SK-N-SH treated with all-trans-retinoic acid at 6 μM for 48 hours (cell line): ENCODE measurements at regions not wholly inside any gene's neighbourhood (a gene's known extent, or its start where the extent isn't known, plus 50 kb on each side); places are given as distances from the start of the nearest gene placed in this dataset.

Experiments used
- ATAC-seq: fragments of 200-7000 bp; cut with Tn5 transposase; 3 replicates; pipeline ENCODE4 v1.9.1; 2020; ENCODE audit warnings: mild to moderate bottlenecking, moderate library complexity
- ARNTL ChIP-seq: fragments of 450-650 bp; formaldehyde crosslinking; IDR thresholded peaks from 2 replicates; pipeline ENCODE4 v1.5.0; 2020; ENCODE audit warnings: low read depth, mild to moderate bottlenecking, moderate library complexity, borderline replicate concordance
- BACH2 ChIP-seq: fragments of 250-450 bp; sonication (Bioruptor Pico); IDR thresholded peaks from 2 replicates; pipeline ENCODE4 v1.9.0; 2021; ENCODE audit warnings: mild to moderate bottlenecking, borderline replicate concordance
- CSDC2 ChIP-seq: fragments of 250-450 bp; sonication (Bioruptor Pico); IDR thresholded peaks from 2 replicates; pipeline ENCODE4 v1.5.0; 2020; ENCODE audit warnings: mild to moderate bottlenecking, moderate library complexity
- ESRRG ChIP-seq: fragments of 250-450 bp; sonication (Bioruptor Pico); IDR thresholded peaks from 2 replicates; pipeline ENCODE4 v1.6.1; 2021; ENCODE audit warnings: mild to moderate bottlenecking
- GLIS3 ChIP-seq: fragments of 250-450 bp; sonication (Bioruptor Pico); IDR thresholded peaks from 2 replicates; pipeline ENCODE4 v1.5.0; 2020; ENCODE audit warnings: mild to moderate bottlenecking, moderate library complexity
- ISL1 ChIP-seq: fragments of 250-450 bp; sonication (Bioruptor Pico); IDR thresholded peaks from 2 replicates; pipeline ENCODE4 v2.1.2; 2022; ENCODE audit warnings: mild to moderate bottlenecking, moderate library complexity
- OSR1 ChIP-seq: fragments of 250-450 bp; sonication (Bioruptor Pico); IDR thresholded peaks from 2 replicates; pipeline ENCODE4 v1.8.0; 2022; ENCODE audit warnings: moderate library complexity, mild to moderate bottlenecking, inconsistent platforms
- PPARA ChIP-seq: fragments of 250-450 bp; sonication (Bioruptor Pico); IDR thresholded peaks from 2 replicates; pipeline ENCODE4 v1.5.0; 2020; ENCODE audit warnings: mild to moderate bottlenecking, borderline replicate concordance
- RARB ChIP-seq: fragments of 250-450 bp; sonication (Bioruptor Pico); IDR thresholded peaks from 2 replicates; pipeline ENCODE4 v1.8.0; 2021; ENCODE audit warnings: mild to moderate bottlenecking, moderate library complexity
- SNAI2 ChIP-seq: fragments of 250-450 bp; sonication (Bioruptor Pico); IDR thresholded peaks from 2 replicates; pipeline ENCODE4 v1.5.0; 2020; ENCODE audit warnings: mild to moderate bottlenecking, moderate library complexity
- TCF4 ChIP-seq: fragments of 250-450 bp; sonication (Bioruptor Pico); IDR thresholded peaks from 2 replicates; pipeline ENCODE4 v1.8.0; 2021; ENCODE audit warnings: mild to moderate bottlenecking, moderate library complexity, borderline replicate concordance
- TOX ChIP-seq: fragments of 250-450 bp; sonication (Bioruptor Pico); IDR thresholded peaks from 2 replicates; pipeline ENCODE4 v1.8.0; 2021; ENCODE audit warnings: mild to moderate bottlenecking, moderate library complexity, borderline replicate concordance
- ZC3H10 ChIP-seq: fragments of 250-450 bp; sonication (Bioruptor Pico); IDR thresholded peaks from 2 replicates; pipeline ENCODE4 v1.5.1; 2021; ENCODE audit warnings: mild to moderate bottlenecking, moderate library complexity
- ZFP3 ChIP-seq: fragments of 250-450 bp; sonication (Bioruptor Pico); IDR thresholded peaks from 2 replicates; pipeline ENCODE4 v1.5.0; 2020; ENCODE audit warnings: mild to moderate bottlenecking, moderate library complexity
- ZFP30 ChIP-seq: fragments of 450-650 bp; formaldehyde crosslinking; IDR thresholded peaks from 2 replicates; pipeline ENCODE4 v1.5.0; 2022; ENCODE audit warnings: mild to moderate bottlenecking, moderate library complexity
- ZNF565 ChIP-seq: fragments of 450-650 bp; formaldehyde crosslinking; conservative IDR thresholded peaks from 2 replicates; pipeline ENCODE4 v1.5.0; 2020; ENCODE audit warnings: low read depth, mild to moderate bottlenecking, moderate library complexity
- ZNF70 ChIP-seq: fragments of 450-650 bp; formaldehyde crosslinking; IDR thresholded peaks from 2 replicates; pipeline ENCODE4 v1.5.0; 2020; ENCODE audit warnings: mild to moderate bottlenecking, moderate library complexity
- ZNF8 ChIP-seq: fragments of 450-650 bp; formaldehyde crosslinking; IDR thresholded peaks from 2 replicates; pipeline ENCODE4 v1.5.0; 2020; ENCODE audit warnings: mild to moderate bottlenecking, moderate library complexity
- TF ChIP-seq, protein P1 (sequence below): fragments of 250-450 bp; sonication (Bioruptor Pico); IDR thresholded peaks from 2 replicates; pipeline ENCODE4 v1.5.1; 2021; ENCODE audit warnings: mild to moderate bottlenecking, moderate library complexity
- TF ChIP-seq, protein P2 (sequence below): fragments of 250-450 bp; sonication (Bioruptor Pico); IDR thresholded peaks from 2 replicates; pipeline ENCODE4 v1.8.0; 2021; ENCODE audit warnings: low read depth, mild to moderate bottlenecking, moderate library complexity, borderline replicate concordance
- TF ChIP-seq, protein P3 (sequence below): fragments of 250-450 bp; sonication (Bioruptor Pico); IDR thresholded peaks from 2 replicates; pipeline ENCODE4 v1.5.0; 2020; ENCODE audit warnings: mild to moderate bottlenecking, moderate library complexity
- TF ChIP-seq, protein P4 (sequence below): fragments of 250-450 bp; sonication (Bioruptor Pico); IDR thresholded peaks from 2 replicates; pipeline ENCODE4 v1.5.1; 2020; ENCODE audit warnings: low read depth, mild to moderate bottlenecking, moderate library complexity
- TF ChIP-seq, protein P5 (sequence below): fragments of 250-450 bp; sonication (Bioruptor Pico); IDR thresholded peaks from 2 replicates; pipeline ENCODE4 v1.8.0; 2020; ENCODE audit warnings: mild to moderate bottlenecking, moderate library complexity, borderline replicate concordance

DNA sequence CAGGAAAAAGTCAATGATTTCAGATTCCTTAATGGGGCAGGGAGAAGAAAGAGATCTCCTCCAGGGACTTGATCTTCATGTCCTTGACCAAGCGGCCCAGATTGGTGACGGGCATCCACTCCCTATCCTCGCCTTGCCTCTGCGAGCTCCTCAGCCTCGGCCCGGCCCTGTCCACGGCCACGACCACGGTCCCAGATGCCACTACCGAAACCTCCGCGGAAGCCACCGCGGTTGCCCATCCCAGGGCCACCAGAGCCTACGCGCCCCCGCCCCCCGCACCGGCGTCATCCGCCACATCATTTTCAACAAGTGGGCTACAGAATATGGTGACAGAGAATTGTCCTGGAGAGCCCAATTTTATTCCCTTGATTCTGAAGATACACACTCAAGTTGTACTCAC is 751.2 kb upstream of the PABPC4L start:
- no peak for ATAC-seq
- TF ChIP-seq PPARA (no peak), RARB (CRISPR knock-in tag) (no peak), ZFP3 (CRISPR knock-in tag) (no peak), ESRRG (no peak), ZFP30 (CRISPR knock-in tag) (no peak), GLIS3 (CRISPR knock-in tag) (no peak), OSR1 (CRISPR knock-in tag) (no peak), CSDC2 (CRISPR knock-in tag) (no peak), ISL1 (no peak), TCF4 (CRISPR knock-in tag) (no peak), ARNTL (CRISPR knock-in tag) (no peak), BACH2 (CRISPR knock-in tag) (no peak), ZNF70 (no peak), ZNF8 (no peak), SNAI2 (CRISPR knock-in tag) (no peak), TOX (no peak), ZNF565 (CRISPR knock-in tag) (no peak)
- TF ChIP-seq, protein P1, sequence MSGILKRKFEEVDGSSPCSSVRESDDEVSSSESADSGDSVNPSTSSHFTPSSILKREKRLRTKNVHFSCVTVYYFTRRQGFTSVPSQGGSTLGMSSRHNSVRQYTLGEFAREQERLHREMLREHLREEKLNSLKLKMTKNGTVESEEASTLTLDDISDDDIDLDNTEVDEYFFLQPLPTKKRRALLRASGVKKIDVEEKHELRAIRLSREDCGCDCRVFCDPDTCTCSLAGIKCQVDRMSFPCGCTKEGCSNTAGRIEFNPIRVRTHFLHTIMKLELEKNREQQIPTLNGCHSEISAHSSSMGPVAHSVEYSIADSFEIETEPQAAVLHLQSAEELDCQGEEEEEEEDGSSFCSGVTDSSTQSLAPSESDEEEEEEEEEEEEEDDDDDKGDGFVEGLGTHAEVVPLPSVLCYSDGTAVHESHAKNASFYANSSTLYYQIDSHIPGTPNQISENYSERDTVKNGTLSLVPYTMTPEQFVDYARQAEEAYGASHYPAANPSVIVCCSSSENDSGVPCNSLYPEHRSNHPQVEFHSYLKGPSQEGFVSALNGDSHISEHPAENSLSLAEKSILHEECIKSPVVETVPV: no peak
- TF ChIP-seq, protein P2, sequence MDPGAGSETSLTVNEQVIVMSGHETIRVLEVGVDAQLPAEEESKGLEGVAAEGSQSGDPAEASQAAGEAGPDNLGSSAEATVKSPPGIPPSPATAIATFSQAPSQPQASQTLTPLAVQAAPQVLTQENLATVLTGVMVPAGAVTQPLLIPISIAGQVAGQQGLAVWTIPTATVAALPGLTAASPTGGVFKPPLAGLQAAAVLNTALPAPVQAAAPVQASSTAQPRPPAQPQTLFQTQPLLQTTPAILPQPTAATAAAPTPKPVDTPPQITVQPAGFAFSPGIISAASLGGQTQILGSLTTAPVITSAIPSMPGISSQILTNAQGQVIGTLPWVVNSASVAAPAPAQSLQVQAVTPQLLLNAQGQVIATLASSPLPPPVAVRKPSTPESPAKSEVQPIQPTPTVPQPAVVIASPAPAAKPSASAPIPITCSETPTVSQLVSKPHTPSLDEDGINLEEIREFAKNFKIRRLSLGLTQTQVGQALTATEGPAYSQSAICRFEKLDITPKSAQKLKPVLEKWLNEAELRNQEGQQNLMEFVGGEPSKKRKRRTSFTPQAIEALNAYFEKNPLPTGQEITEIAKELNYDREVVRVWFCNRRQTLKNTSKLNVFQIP (CRISPR knock-in tag): no peak
- TF ChIP-seq, protein P3, sequence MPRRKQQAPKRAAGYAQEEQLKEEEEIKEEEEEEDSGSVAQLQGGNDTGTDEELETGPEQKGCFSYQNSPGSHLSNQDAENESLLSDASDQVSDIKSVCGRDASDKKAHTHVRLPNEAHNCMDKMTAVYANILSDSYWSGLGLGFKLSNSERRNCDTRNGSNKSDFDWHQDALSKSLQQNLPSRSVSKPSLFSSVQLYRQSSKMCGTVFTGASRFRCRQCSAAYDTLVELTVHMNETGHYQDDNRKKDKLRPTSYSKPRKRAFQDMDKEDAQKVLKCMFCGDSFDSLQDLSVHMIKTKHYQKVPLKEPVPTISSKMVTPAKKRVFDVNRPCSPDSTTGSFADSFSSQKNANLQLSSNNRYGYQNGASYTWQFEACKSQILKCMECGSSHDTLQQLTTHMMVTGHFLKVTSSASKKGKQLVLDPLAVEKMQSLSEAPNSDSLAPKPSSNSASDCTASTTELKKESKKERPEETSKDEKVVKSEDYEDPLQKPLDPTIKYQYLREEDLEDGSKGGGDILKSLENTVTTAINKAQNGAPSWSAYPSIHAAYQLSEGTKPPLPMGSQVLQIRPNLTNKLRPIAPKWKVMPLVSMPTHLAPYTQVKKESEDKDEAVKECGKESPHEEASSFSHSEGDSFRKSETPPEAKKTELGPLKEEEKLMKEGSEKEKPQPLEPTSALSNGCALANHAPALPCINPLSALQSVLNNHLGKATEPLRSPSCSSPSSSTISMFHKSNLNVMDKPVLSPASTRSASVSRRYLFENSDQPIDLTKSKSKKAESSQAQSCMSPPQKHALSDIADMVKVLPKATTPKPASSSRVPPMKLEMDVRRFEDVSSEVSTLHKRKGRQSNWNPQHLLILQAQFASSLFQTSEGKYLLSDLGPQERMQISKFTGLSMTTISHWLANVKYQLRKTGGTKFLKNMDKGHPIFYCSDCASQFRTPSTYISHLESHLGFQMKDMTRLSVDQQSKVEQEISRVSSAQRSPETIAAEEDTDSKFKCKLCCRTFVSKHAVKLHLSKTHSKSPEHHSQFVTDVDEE (CRISPR knock-in tag): no peak
- TF ChIP-seq, all 23 proteins: peak for 0

DNA sequence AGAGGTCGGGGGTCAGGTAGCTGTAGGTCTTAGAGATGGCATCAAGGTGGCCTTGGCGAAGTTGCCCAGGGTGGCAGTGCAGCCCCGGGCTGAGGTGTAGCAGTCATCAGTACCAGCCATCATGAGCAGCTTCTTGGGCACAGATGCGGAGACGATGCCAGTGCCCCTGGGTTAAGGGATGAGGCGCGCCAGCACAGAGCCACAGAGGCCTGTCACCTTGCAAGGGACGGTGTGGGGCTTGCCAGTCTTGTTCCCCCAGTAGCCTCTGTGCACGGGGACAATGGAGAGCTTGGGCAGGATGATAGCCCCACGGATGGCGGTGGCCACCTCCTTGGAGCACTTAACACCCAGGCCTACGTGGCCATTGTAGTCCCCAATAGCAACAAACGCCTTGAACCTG is 750.7 kb upstream of the PABPC4L start:
- no peak for TF ChIP-seq ZFP3 (CRISPR knock-in tag)
- no peak for TF ChIP-seq ZC3H10
- TF ChIP-seq, protein P3 (CRISPR knock-in tag): no peak
- no peak for TF ChIP-seq ZNF565 (CRISPR knock-in tag)
- TF ChIP-seq ESRRG: no peak
- TF ChIP-seq TCF4 (CRISPR knock-in tag): no peak
- TF ChIP-seq, protein P4, sequence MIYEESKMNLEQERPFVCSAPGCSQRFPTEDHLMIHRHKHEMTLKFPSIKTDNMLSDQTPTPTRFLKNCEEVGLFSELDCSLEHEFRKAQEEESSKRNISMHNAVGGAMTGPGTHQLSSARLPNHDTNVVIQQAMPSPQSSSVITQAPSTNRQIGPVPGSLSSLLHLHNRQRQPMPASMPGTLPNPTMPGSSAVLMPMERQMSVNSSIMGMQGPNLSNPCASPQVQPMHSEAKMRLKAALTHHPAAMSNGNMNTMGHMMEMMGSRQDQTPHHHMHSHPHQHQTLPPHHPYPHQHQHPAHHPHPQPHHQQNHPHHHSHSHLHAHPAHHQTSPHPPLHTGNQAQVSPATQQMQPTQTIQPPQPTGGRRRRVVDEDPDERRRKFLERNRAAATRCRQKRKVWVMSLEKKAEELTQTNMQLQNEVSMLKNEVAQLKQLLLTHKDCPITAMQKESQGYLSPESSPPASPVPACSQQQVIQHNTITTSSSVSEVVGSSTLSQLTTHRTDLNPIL (CRISPR knock-in tag): no peak
- TF ChIP-seq ARNTL (CRISPR knock-in tag): no peak
- TF ChIP-seq OSR1 (CRISPR knock-in tag): no peak
- no peak for TF ChIP-seq ZNF8
- no peak for TF ChIP-seq TOX
- no peak for TF ChIP-seq PPARA
- TF ChIP-seq, protein P5, sequence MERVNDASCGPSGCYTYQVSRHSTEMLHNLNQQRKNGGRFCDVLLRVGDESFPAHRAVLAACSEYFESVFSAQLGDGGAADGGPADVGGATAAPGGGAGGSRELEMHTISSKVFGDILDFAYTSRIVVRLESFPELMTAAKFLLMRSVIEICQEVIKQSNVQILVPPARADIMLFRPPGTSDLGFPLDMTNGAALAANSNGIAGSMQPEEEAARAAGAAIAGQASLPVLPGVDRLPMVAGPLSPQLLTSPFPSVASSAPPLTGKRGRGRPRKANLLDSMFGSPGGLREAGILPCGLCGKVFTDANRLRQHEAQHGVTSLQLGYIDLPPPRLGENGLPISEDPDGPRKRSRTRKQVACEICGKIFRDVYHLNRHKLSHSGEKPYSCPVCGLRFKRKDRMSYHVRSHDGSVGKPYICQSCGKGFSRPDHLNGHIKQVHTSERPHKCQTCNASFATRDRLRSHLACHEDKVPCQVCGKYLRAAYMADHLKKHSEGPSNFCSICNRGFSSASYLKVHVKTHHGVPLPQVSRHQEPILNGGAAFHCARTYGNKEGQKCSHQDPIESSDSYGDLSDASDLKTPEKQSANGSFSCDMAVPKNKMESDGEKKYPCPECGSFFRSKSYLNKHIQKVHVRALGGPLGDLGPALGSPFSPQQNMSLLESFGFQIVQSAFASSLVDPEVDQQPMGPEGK (CRISPR knock-in tag): no peak
- TF ChIP-seq RARB (CRISPR knock-in tag): no peak
- TF ChIP-seq ISL1: no peak
- TF ChIP-seq ZNF70: no peak
- TF ChIP-seq CSDC2 (CRISPR knock-in tag): no peak
- TF ChIP-seq, protein P1: no peak
- no peak for TF ChIP-seq BACH2 (CRISPR knock-in tag)
- no peak for ATAC-seq
